Activated T-cell treated with anti-CD3 and anti-CD28 coated beads for 48 hours (primary cell): ENCODE measurements at regions not wholly inside any gene's neighbourhood (a gene's known extent, or its start where the extent isn't known, plus 50 kb on each side); places are given as distances from the start of the nearest gene placed in this dataset.
"Not testable (repeated sequence)": the region's sequence is repeated elsewhere in the genome, so short reads cannot be mapped to it uniquely, and the experiment has no call there.

Experiments
- DNase-seq: peaks from one replicate; pipeline ENCODE4 v3.0.0-alpha.2; 2020; ENCODE audit warnings: low read depth

DNA sequence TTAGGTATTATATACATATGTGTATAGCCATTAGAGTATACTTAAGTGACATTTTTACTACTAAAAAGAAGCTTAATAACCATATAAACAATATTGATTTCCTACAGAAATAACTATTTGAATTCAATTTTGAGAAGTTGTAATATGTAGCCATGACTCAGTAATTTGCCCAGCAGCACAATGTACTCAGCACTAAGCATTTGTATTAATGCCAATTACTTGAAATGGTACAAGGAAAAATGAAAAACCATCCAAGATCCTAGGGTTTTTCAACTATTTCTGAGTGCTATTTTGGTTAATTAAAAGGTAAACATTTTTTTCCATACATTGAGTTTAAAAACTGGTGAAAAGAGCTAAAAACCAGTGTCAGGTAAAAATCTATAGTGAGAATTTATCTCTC, 324.0 kb downstream of the KCNJ3 start:
- no peak for DNase-seq

DNA sequence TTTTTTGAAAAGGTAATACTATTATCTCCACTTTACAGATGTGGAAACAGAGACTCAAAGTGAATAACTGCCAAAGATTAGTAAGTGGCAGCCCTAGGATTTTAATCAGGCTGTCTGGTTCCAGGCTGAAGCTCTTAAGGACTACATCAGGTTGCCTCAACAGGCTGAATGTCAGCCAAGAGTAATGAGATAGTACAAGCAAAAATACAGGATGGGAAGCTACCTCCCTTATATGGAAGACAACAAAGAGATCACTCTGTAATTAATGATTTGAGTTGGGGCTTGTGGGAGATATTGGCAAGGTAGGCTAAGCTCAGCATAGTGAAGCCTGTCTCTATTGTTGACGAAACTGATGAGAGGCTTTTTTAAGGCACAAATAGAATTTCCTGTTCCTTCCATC, 323.1 kb downstream of the KCNJ3 start:
- DNase-seq: no peak

DNA sequence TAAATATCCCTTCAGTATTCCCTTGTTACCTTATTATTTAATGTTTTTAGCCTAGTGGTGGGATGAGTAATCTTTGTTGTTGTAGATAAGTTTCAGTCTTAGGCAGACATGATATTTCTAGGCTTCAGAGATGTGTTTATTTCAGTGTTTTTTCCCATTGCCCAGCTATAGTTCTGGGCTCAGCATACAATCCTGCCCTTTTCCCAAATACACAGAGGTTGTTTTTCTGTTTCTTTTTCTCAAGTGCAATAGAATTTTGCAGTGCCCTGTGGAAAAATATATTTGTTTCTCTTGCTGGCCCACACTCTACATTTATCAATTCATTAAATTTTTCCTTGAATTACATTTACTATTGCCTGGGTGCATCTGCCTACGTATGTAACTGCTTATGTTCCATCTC, 321.8 kb downstream of the KCNJ3 start:
- DNase-seq: no peak

DNA sequence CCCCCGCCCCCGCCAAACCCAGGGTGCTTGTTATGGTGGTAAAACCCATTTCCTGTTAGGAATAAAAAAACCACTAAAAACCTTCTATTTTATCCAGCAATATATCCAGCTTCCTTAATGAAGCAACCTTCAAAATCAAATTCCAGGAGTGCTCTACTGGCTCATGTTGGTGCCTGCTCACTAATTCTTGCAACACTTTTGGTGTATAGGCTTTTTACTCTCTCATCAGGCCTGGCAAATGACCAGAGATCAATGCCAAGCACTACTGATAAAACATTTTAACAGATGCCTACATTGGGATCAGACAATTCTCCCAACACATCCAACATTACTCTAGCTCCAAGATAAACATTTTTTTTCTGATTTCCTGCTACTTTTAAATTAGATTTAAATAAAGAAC, 312.4 kb downstream of the KCNJ3 start:
- no peak for DNase-seq

DNA sequence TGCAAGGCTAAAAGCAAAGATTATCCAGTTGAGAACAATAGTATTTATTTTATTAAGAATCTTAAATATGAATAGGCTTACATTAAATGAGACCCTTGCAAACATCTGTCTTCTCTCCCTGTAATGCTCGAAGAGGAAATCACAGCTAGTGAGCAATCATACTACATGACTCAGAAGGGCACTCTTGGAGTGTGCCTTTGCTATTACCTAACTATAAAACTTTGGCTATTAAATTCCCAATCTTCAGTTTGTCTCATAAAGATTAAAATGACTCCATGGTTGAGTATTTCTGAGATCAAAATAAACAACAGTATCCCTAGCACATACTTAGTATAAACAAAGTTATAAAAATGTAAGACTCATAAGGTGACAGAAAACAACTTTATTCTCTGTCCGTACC, 296.9 kb downstream of the KCNJ3 start:
- DNase-seq: no peak

DNA sequence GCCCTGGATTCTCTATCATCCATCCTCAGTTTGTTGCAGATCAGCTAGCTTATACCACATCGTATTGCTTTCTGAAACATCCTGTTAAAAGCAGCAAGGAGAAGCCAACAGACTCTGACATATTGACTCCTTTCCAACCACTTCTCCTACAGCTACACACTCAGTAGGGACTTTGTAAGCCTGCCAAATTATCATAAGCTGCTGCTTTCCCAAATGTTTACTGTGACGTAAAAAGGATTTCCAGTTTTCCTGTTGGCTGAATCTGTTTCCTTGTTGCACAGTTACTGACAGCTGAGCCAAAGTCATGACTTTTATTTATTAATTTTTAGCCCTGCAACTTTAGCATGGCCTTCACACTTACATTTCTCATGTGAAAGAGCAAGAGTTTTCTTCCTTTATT, 294.3 kb downstream of the KCNJ3 start:
- no peak for DNase-seq

DNA sequence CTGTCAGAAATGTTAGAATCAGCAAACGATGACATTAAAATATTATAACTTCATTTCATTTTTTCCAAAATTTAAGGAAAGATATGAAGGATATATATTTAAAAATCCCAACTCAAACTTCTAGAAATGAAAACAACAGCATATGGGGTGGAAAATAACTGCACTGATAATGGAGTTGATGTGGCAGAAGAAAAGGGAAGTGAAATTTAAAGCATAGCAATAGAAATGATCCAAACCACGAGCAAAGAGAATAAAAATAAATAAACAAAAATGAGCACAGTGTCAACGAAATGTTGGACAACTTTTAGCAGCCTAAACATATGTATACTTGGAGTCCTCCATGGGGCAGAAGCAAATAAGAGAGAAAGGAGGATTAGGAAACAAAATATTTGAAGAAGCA, 280.2 kb downstream of the KCNJ3 start:
- no peak for DNase-seq

DNA sequence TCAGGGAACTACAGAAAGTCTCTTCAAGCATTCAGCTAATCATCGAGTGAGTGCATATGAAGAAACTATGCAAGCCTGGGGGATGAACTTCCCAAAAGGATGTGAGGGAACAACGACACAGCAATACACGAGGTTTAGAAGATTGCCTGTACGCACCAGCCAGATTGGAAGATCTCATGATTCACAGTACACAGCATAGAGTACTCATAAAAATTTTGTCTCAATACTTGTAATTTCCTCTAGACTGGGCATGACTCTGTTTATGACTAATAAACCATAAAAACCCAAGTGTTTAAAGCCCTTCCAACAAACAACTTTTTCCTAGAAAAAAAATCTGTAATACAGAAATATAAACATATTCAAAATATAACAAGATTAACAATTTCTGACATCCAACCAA, 279.7 kb downstream of the KCNJ3 start:
- no peak for DNase-seq

DNA sequence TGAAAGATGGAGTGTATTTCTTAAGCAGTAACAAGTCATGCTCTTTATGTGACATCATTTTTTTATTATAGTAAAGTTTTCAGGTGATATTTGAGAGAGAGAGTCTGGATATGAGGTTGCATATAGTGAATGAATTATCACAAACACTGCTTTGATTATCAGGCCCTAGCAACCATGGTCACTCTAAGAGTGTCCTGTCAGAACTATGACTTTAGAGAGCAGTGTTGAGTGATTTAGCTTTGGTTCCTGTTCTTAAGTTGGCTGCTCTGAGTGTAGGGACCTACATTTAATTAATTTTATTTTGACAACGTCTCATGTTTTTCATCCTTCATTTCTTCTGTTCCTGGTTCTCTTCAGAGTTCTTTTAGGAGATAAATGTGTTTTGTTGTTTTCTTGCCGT, 275.5 kb downstream of the KCNJ3 start:
- DNase-seq: no peak

DNA sequence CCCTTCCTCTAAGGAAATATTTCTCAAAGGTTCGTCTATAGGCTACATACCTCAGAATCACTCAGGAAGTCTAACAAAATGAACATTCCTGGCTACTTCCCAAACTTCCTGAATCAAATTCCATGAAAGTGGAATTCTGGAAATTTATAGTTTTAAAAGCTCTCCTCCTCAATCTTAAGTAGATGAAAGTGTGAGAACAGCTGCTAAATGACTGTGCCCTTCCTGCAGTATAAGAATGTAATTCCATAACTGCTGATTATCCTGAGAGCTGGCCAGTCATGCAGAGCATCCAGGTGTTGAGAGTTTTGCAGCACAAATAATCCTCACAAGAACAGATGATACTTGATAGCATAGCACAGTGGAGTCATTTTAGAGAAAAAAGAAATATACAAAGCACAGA, 265.0 kb downstream of the KCNJ3 start:
- DNase-seq: no peak

DNA sequence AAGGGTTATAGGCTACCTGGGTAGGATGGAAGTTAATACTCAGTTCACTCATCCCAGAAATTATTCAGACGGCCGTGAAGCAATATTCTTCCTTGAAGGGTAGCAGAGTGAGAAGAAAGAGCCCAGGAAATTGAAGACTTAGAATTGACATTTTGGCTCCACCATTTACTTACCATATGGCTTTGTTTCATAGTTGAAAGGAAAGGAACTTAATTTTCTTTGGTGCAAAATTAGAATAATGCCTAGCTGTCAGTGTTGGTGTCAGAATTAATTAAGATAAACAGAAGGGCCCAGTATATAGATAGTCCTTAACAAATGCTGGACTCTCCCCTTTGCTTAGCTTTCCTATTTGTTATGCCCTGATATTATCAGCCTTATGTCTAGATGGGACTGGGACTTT, 263.2 kb downstream of the KCNJ3 start:
- DNase-seq: no peak

DNA sequence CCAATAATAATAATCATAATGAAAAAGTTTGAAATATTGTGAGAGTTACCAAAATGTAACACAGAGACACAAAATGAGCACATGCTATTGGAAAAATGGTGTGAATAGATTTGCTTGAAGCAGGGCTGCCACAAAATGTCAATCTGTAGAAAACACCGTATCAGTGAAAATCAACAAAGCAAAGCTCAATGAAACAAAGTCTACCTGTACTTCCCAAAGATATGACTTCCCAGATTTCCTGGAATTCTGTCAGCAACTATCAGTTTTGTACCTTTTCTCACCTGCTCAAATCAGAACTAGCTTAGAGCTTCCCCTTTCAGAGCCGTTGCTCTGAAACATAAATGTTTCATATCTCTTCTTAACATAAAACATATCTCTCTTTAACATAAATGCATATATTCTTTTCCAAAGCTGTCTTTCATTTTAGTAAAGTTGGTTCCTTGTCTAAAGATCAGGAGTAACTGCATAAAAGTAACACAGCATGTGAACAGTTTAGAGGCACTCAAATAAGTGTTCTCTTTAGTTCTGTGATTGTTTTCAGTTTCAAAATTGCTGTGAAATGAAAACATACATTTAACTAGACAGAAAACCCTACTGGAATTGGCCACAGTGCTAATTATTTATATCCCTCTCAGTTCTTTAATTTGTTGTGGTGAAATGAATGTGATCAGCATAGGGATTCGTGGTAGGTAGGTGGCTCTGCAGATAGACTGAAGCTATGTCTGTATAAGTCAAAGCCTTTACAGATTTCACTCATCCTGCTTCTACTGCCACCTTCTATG, 262.5 kb downstream of the KCNJ3 start:
- no peak for DNase-seq

DNA sequence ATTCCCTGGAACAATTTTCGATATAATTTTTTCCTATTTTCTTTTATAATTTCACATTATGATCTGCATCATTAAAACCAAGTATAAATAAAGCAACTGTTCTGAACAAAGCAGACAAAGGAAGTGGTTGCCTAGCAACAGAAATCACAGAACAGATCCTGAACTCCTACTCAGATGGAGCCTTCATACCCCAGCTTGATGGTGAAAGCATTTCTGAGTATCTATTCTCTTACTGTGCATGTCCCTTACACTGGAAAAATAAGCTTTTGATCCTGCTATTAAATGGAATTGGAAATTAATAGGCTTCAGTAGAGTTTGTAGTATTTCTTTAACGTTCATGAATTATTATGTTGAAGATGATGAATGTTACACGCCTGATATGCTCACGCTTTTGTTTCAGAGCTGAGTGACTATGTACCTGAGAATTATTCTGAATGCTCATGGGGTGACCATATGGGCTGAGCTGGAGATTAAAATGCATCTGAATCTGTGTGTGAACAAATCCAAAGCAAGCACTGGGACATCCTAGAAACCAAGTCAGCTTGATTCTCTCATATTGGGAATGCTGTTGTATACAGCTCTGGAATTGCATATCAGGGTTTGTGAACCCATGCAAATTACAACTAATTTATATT, 254.0 kb downstream of the KCNJ3 start:
- no peak for DNase-seq

DNA sequence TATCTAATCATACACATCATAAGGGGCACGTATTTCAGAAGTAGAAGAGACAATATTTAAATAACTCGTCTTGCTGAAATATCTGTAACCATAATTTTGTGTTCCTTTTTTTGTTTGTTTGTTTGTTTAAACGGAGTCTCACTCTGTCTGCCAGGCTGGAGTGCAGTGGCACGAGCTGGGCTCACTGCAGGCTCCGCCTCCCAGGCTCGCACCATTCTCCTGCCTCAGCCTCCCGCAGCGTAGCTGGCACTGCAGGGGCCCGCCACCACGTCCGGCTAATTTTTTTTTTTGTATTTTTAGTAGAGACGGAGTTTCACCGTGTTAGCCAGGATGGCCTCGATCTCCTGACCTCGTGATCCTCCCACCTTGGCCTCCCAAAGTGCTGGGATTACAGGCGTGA, 248.9 kb downstream of the KCNJ3 start:
- DNase-seq: not testable (repeated sequence)

DNA sequence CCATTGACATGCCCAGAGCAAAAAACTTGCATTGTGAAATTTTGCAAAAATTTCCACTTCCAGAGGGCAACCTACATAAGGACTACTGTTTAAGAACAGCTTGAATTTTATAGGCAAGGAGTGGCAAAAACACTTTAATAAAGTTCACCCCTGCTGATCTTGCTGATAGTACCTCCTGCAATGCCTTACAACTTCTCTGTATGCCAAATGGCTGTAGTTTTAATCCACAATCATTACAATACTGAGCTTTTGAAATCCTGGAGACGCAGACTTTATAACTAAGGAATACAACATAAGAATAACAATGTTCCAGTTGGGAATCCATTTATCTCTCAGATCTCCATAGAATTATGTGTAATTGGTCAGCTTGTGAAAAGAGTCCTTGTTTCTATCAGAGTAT, 247.5 kb downstream of the KCNJ3 start:
- no peak for DNase-seq

DNA sequence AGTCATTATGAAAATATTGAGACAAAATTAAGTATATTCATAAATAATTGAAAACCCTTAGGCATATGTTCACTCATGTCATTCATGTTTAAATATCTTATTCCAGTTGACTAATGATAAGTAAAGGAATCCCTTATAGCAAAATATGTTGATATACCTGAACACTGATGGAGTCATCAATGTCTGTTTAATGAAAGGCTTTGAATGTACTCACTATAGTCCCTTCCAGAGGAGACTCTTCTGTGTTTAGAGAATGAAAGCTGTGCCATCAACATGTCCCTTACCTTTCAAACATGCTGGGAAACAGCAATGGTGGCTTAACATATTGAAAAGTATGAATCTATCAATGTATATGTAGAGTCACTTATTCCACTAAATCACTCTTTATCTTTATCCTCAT, 242.9 kb downstream of the KCNJ3 start:
- no peak for DNase-seq

DNA sequence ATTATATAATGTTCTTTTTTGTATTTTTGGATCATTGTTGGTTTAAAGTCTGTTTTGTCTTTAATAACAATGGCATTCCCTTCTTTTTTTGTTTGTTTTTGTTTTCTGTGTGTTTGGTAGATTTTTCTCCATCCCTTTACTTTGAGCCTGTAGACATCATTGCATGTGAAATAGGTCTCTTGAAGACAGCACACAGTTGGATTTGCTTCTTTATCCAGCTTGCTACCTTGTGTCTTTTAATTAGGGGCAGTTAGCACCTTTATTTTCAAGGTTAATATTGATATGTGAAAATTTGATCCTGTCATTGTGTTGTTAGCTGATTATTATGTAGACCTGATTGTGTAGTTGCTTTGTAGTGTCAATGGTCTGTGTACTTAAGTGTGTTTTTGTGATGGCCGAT, 235.7 kb downstream of the KCNJ3 start:
- no peak for DNase-seq

DNA sequence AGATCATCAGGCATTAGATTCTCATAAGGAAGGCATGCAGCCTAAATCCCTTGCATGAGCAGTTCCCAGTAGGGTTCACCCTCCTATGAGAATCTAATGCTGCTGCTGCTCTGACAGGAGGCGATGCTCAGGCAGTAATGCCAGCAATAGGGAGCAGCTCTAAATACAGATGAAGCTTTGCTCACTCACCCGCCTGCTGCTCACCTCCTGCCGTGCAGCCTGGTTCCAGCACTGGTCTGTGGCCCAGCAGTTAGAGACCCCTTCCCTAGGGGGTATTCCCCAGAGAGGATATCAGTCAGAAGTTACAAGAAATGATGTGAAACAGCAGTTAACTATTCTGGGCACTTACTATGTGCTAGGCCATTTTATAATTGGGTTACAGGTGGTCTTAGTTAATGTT, 226.0 kb downstream of the KCNJ3 start:
- no peak for DNase-seq

DNA sequence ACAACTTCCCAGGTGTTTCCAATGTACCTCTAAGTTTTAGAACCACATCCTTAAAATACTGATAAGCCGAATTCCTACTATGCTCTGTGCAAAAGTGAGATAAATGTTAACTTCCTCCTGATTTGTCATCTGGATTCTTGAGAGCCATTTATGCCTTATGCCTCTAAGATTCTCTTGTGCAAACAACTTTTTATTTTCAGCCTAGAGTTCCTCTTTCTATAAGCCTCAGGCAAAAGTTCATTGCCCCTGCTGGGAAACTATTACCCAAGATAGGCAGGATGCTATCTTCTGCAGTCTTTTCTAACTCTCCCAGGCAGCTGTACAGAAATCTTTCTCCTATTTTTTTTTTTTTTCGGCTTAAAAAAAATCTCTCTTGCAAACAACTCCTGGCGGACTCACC, 216.1 kb downstream of the KCNJ3 start:
- DNase-seq: no peak

DNA sequence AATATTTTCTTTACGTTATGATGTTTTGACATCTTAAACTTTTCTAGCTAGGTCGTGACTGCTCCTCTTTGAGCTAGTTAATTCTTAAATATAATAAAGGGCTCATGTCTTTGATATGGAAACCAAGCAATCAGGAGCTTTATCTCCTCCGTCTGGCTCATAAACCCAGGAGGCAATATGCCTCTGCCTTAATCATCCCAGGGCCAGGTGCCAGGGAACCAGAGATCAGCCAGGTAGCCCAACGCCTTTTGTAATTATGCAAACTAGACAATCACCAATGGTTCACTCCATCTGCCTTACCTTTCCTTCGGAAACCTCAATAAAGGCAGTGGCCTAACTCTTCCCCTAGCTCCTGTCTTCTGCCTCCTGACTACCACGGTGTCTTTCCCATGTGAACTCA, 213.7 kb downstream of the KCNJ3 start:
- DNase-seq: no peak

DNA sequence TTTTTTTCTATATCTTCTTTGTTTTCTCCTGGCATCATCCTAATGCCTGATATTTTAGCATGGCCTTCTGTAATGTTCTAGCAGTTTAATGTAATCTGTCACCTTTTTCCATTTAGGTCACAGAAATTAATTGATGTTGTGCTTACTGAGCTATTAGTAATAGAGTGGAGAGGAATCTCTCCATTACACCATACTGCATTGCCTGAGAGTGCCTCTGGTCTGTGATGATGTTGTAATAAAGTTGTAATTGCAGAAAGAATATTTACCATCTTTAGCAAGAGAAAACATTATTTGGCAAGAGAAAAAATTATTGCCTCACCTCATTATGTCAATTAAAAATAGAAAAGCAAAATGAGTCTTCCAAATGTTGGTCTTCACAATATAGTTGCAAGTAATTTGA, 213.2 kb downstream of the KCNJ3 start:
- DNase-seq: no peak

DNA sequence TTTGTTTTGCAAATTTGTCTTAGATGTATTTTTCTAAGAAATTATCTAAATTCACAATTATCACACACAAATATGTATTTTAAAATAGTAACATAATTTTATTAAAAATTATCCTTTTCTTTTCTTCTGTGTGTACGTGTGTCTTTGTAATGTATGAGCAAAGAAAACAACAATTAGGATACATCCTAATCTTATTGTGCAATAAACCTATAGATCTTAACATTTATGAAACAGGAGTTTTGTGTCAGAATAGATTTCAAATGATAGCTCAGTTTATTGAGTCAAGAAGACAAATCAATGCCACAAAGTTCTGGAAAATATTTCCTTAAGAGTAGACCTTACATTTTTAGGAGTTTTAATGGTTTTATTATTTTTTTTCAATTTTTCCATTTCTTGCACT, 212.2 kb downstream of the KCNJ3 start:
- DNase-seq: no peak

DNA sequence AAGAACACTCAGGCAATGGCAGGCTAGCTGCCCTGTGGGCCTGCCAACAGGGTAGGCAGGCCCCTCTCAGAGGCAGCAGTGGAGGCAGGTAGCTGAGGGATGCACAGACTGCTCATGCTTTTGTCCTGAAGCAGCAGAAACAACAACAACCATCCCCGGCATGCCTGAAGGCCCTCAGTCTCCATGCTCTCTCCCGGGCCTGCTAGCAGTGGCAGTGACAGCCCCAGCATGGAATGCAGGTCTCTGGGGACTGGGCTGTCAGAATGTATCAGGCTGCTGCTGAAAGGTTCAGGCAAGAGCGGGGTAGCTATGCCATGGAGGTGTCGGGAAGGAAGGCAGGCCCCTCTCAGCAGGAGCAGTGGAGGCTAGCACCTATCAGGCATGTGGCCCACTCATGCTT, 209.8 kb downstream of the KCNJ3 start:
- DNase-seq: no peak
